Upper lobe of left lung (tissue), 6 donors: ENCODE measurements at regions not wholly inside any gene's neighbourhood (a gene's known extent, or its start where the extent isn't known, plus 50 kb on each side); places are given as distances from the start of the nearest gene placed in this dataset.

Experiments used
- ATAC-seq, 2 donors: fragments of 200-7000 bp; cut with Tn5 transposase; one replicate each; pipeline ENCODE4 v1.9.1; 2022; ENCODE audit warnings: mild to moderate bottlenecking in 2 of 2, moderate library complexity in 2 of 2; ENCODE audit not compliant: low FRiP score in 2 of 2
- DNase-seq, 2 donors: peaks; one replicate each; pipeline ENCODE4 v3.0.0-alpha.2; 2019 to 2020
- H3K27ac ChIP-seq, 4 donors: fragments of 200-600 bp; sonication (generic); one replicate each; pipeline ENCODE4 v1.5.1; 2016 to 2019
- H3K27me3 ChIP-seq, 4 donors: fragments of 200-600 bp; sonication (generic); one replicate each; pipeline ENCODE4 v1.5.1; 2017 to 2019
- H3K36me3 ChIP-seq, 4 donors: fragments of 200-600 bp; sonication (generic); one replicate each; pipeline ENCODE4 v1.5.1; 2016 to 2019
- H3K4me1 ChIP-seq, 4 donors: fragments of 200-600 bp; sonication (generic); one replicate each; pipeline ENCODE4 v1.5.1; 2018 to 2019
- H3K4me3 ChIP-seq, 4 donors: fragments of 200-600 bp; sonication (generic); one replicate each; pipeline ENCODE4 v1.5.1; 2017 to 2019; ENCODE audit warnings: mild to moderate bottlenecking in 2 of 4, moderate library complexity in 1 of 4
- H3K9me3 ChIP-seq, 4 donors: fragments of 200-600 bp; sonication (generic); one replicate each; pipeline ENCODE4 v1.5.1; 2018 to 2019
- EP300 ChIP-seq, 4 donors: sonication (generic); formaldehyde crosslinking; IDR thresholded peaks; one replicate each; pipeline ENCODE4 v1.5.1; 2017; ENCODE audit warnings: antibody characterized with exemption in 4 of 4, control low read depth in 2 of 4
- POLR2A ChIP-seq, 4 donors: fragments of 450-650 bp; IDR thresholded peaks; one replicate each; pipeline ENCODE4 v1.5.1; 2016 to 2017; ENCODE audit warnings: antibody characterized with exemption in 4 of 4, mild to moderate bottlenecking in 2 of 4
- POLR2AphosphoS5 ChIP-seq, 2 donors: sonication (generic); formaldehyde crosslinking; IDR thresholded peaks; one replicate each; pipeline ENCODE4 v1.5.1; 2017; ENCODE audit warnings: antibody characterized with exemption in 2 of 2
- WGBS, 2 donors: methylation state at CpG; one replicate each; pipeline ENCODE4 v1.1.5; 2017 to 2018; 5-methylcytosine and 5-hydroxymethylcytosine counted together
- TF ChIP-seq, protein P1 (sequence below), 6 experiments: fragments of 450-650 bp in 4 of 6; fragments of 200-600 bp in 2 of 6; sonication (generic) in 2 of 6; IDR thresholded peaks; one replicate each; pipeline ENCODE4 v1.5.1; 2016 to 2019; ENCODE audit warnings: antibody characterized with exemption in 6 of 6
- donor health status: DM: no; HTN: no; CAD: no; lungs with moderate emphysema.
- donor health status: DM: no; HTN: yes; CAD: no; lungs with severe emphysema.

DNA sequence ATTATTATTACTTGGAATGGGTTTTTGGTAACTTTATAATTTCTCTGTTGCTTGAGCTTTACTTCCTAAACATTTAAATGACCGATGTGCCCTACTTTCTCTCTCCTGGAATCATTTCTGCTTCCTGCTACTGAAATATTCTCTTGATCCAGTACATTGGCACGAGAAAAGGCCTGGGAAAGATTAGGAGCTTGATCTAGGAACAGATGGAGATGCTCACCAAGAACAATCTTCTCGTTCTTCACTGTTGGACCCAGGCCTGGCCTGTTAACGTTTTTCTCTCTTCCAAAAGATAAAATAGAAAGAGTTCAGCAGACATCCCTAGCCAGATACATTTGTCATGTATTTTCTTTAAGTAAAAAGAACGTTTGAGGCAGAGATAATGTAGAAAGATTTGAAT lies 1356.8 kb upstream of the CRIM1 start:
- DNase-seq (no peak), ATAC-seq (no peak)
- Histone ChIP-seq H3K27ac (no peak overlapping the region), H3K4me1 (no peaks in the 10 kb centered on the region), H3K4me3 (no peak overlapping the region), H3K36me3 (no peaks in the 10 kb centered on the region), H3K9me3 (no peaks in the 10 kb centered on the region), H3K27me3 (no peaks in the 10 kb centered on the region)
- TF ChIP-seq POLR2AphosphoS5 (IDR thresholded peaks at IDR 0.05) = no peak
- TF ChIP-seq EP300 (IDR thresholded peaks at IDR 0.05) = no peak
- TF ChIP-seq, protein P1, sequence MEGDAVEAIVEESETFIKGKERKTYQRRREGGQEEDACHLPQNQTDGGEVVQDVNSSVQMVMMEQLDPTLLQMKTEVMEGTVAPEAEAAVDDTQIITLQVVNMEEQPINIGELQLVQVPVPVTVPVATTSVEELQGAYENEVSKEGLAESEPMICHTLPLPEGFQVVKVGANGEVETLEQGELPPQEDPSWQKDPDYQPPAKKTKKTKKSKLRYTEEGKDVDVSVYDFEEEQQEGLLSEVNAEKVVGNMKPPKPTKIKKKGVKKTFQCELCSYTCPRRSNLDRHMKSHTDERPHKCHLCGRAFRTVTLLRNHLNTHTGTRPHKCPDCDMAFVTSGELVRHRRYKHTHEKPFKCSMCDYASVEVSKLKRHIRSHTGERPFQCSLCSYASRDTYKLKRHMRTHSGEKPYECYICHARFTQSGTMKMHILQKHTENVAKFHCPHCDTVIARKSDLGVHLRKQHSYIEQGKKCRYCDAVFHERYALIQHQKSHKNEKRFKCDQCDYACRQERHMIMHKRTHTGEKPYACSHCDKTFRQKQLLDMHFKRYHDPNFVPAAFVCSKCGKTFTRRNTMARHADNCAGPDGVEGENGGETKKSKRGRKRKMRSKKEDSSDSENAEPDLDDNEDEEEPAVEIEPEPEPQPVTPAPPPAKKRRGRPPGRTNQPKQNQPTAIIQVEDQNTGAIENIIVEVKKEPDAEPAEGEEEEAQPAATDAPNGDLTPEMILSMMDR (IDR thresholded peaks at IDR 0.05) = no peak
- no peak for TF ChIP-seq POLR2A (IDR thresholded peaks at IDR 0.05)
- 61 to 63% methylated on average over 5 of the region's 5 CpGs for WGBS, 2 donors

- Histone ChIP-seq H3K27ac (no peak overlapping the region), H3K27me3 (no peaks in the 10 kb centered on the region), H3K4me3 (no peak overlapping the region), H3K4me1 (no peaks in the 10 kb centered on the region), H3K9me3 (no peaks in the 10 kb centered on the region), H3K36me3 (no peaks in the 10 kb centered on the region)
- ATAC-seq (peak in 1 of 2 donors; percentile 42), DNase-seq (no peak)
- no peak for TF ChIP-seq POLR2A (IDR thresholded peaks at IDR 0.05)
- TF ChIP-seq POLR2AphosphoS5 (IDR thresholded peaks at IDR 0.05) = no peak
- WGBS, 2 donors = 75% methylated on average over 6 of the region's 6 CpGs
Observed at GRCh38 chr2:34997779-34998178, 1357.8 kb upstream of the CRIM1 start.

DNA sequence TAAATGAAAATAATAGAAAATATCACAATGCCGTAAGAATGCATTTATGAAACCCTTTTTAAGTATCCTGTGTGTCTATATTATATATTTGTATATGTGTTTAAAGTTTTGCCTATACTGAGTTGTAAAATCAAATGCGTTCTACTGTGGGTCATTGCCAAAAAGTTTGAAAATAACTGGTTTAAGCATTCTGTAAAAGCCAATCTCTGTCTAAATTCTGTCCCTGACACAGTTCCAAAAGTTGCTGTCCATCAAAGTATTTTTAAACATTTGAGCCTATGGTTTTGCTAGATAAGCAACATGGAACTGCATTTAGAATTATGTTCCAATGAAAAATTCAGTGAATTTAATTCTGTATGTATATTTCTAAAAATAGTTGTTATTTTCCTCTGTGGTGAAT lies 1360.4 kb upstream of the CRIM1 start:
- ATAC-seq = no peak
- no peak for DNase-seq

GRCh38 chr2:34991508-34992274 lies 1363.9 kb upstream of the CRIM1 start:
- whole genome bisulfite sequencing, 2 donors = 93 to 95% methylated on average over 16 to 24 of the region's 24 CpGs
- TF ChIP-seq, protein P1 (IDR thresholded peaks at IDR 0.05) = no peak
- TF ChIP-seq POLR2A (IDR thresholded peaks at IDR 0.05) = no peak
- no peak for TF ChIP-seq EP300 (IDR thresholded peaks at IDR 0.05)
- no peak for TF ChIP-seq POLR2AphosphoS5 (IDR thresholded peaks at IDR 0.05)
- Histone ChIP-seq H3K9me3 (no peaks in the 10 kb centered on the region), H3K27me3 (no peaks in the 10 kb centered on the region), H3K27ac (no peak overlapping the region), H3K4me1 (no peaks in the 10 kb centered on the region), H3K4me3 (no peak overlapping the region), H3K36me3 (no peaks in the 10 kb centered on the region)
- peak in 1 of 2 donors; percentile 65 for DNase-seq
- no peak for ATAC-seq

More for the DNA sequence above, 1360.4 kb upstream of the CRIM1 start:
- no peak for TF ChIP-seq POLR2AphosphoS5 (IDR thresholded peaks at IDR 0.05)
- no peak for TF ChIP-seq EP300 (IDR thresholded peaks at IDR 0.05)
- TF ChIP-seq POLR2A (IDR thresholded peaks at IDR 0.05) = no peak
- Histone ChIP-seq H3K27me3 (no peaks in the 10 kb centered on the region), H3K27ac (no peak overlapping the region), H3K4me3 (no peak overlapping the region), H3K4me1 (no peaks in the 10 kb centered on the region), H3K36me3 (no peaks in the 10 kb centered on the region), H3K9me3 (no peaks in the 10 kb centered on the region)
- 32 to 41% methylated on average over 2 of the region's 2 CpGs for WGBS, 2 donors

GRCh38 chr2:34985474-34985873 lies 1370.1 kb upstream of the CRIM1 start:
- ATAC-seq = no peak
- Histone ChIP-seq H3K9me3 (no peaks in the 10 kb centered on the region), H3K36me3 (no peaks in the 10 kb centered on the region), H3K27ac (no peak overlapping the region), H3K4me1 (no peaks in the 10 kb centered on the region), H3K4me3 (no peak overlapping the region), H3K27me3 (no peaks in the 10 kb centered on the region)
- DNase-seq = no peak
- TF ChIP-seq, protein P1 (IDR thresholded peaks at IDR 0.05) = no peak
- no peak for TF ChIP-seq EP300 (IDR thresholded peaks at IDR 0.05)
- no peak for TF ChIP-seq POLR2A (IDR thresholded peaks at IDR 0.05)
- no peak for TF ChIP-seq POLR2AphosphoS5 (IDR thresholded peaks at IDR 0.05)

DNA sequence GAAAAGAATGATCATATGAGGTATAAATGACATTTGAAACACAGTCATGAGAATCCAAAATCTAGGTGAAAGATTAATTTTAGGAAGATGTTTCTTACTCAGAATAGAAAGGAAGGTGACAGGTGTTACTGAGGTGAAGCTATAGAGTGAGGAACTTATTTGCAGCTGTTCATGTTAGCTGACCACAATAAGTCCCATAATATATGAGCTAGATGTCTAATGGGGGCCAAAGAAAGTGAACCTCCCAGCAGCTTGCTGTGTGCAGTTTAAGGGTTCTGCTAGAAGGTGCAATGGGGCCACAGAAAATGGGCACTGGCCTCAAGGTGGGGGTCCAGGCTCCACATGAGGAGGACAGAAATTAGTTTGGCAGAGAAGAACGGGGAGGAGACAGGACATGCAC lies 1374.9 kb upstream of the CRIM1 start:
- no peaks in the 10 kb centered on the region for H3K27me3 ChIP-seq
- WGBS, 2 donors = 77 to 87% methylated on average over 1 of the region's 1 CpG
- H3K4me3 ChIP-seq = no peak overlapping the region
- no peaks in the 10 kb centered on the region for H3K36me3 ChIP-seq
- peak in 1 of 2 donors; percentile 10 for ATAC-seq
- no peak for DNase-seq
- H3K27ac ChIP-seq = no peak overlapping the region
- no peaks in the 10 kb centered on the region for H3K4me1 ChIP-seq
- no peaks in the 10 kb centered on the region for H3K9me3 ChIP-seq
- TF ChIP-seq POLR2A (IDR thresholded peaks at IDR 0.05) (no peak), POLR2AphosphoS5 (IDR thresholded peaks at IDR 0.05) (no peak)
